ENCODE measurements at regions not wholly inside any gene's neighbourhood (a gene's known extent, or its start where the extent isn't known, plus 50 kb on each side); places are given as distances from the start of the nearest gene placed in this dataset.
A peak's percentile ranks its signal among the peaks of the same experiment; 100 is the strongest.
"Not testable (repeated sequence)": the region's sequence is repeated elsewhere in the genome, so short reads cannot be mapped to it uniquely, and the experiment has no call there.

DNA sequence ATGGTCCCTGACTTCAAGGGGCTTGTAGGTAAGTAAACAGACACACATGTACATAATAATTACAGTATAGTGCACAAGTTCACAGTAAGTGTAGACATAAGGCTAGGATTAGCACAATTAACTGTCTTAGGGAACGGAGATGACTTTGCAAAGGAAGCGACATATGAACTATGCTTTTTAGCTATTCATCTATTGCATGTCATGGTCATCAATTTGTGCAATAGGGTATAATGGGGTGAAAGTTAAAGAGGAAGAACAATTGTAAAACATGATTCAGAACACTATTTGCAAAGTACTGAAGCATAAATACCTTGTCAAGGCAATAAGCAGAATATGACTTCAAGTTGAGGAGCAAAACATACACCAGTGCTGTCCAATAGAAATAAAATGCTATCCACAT, 112.3 kb upstream of the SLC8A1 start:
- DNase-seq (ENCODE audit: low spot score) (no peak), FAIRE-seq (no peak)

DNA sequence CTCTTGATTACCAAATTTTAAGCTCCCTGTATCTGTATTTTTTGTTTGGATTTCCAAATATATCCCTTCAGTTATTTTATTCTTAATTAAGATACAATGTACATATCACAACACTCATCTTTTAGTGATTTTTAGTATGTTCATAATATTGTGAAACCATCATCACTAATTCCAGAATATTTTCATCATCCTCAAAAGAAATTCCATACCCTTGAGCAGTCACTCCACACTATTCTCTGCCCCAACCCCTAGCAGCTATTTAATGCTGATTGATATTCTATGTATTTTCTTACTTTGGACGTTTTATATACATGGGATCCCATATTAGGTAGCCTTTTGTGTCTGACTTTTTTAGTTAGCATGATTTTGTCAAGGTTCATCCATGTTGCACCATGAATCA, 127.4 kb upstream of the SLC8A1 start:
- no peak for DNase-seq (ENCODE audit: low spot score)
- FAIRE-seq = no peak

DNA sequence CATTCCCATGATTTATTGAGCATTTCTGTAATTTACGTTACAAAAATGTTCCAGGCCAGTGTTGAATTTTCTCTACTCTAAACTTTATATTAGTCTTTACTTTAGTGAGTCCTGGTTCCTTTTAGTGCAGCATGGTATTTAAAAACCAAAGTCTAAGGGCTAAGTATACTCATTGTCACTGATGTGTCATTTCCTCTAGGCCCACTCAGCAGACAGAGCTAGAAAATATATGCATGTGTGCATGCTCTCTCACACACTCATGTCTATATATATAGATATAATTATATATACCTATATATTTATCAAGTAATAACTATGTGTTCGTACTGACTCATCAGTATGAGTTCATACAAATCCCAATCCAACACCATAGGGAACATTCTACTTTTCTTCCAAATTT, 132.5 kb upstream of the SLC8A1 start:
- FAIRE-seq = no peak
- no peak for DNase-seq (ENCODE audit: low spot score)

DNA sequence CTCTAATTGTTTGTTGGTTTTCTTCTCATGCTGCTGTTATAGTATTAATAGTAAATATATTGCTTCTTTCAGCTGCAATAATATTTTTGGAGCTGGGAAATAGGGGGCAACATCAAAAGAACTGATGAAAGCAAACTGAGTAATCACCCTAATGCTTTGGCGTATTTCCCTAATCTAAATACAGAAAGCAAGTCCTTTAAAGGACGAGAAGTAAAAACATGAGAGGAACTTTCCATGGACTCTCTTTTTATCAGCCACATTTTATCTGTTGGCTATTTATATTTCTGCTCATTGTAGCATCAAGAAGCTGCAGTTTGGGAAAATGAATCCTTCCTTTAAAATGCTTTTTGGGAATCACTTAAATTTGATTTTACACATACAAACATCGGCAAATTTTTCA, 139.9 kb upstream of the SLC8A1 start:
- DNase-seq (ENCODE audit: low spot score) (no peak), FAIRE-seq (no peak)

DNA sequence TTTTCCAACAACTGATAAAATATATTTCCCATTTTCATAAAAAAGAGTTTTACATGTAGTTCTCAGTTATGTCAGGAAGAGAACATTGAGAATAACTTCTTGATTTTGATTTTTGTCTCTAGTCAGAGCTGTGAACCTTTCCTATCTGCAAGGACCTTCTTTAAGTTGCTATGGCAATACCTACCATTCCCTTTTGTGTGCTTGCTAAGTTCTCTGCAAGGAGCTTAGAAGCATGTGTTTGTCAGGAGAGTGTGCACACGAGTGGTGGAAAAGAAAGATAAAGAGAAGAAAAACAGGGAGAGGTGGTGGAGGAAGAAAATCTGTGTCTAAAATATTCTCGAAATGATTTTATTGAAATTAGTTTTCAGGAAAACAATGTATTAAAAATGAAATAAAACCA, 140.3 kb upstream of the SLC8A1 start:
- DNase-seq (ENCODE audit: low spot score) = no peak
- no peak for FAIRE-seq

DNA sequence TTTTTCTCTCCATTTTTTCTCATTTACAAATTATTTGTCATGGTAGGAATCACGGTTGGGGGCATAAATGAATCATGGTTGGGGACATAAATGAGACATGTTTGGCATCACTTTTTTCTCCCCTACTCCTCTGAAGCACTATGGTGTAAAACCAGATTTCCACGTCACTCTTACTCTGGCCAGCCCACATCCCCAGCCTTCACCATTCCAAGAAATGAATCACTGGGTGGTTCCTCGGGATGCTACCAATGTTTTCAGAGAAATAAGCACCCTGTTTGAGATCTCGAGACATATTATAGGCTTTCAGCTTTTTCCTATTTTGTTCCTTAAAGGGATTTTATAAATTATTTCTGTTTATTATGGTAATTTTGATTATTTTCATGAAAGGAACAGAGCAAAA, 155.0 kb upstream of the SLC8A1 start:
- DNase-seq (ENCODE audit: low spot score) = peak; percentile 37
- FAIRE-seq = peak; percentile 50

DNA sequence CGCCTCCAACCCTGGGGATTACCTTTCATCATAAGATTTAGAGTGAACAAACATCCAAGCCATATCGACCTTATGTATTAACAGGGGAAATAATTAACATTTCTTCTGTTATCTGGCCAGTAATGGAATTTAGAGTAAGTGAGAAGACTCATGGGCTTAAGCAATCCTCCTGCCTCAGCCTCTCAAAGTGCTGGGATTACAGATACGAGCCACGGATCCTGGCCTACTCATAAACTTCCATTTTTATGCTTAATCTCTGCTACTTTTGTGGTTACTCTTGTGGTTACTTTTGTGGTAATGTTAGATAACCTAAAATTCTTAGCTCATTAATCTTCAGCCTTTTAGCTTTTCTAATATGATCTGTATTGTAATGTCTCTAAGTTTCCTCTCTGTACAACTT, 159.3 kb upstream of the SLC8A1 start:
- no peak for FAIRE-seq

DNA sequence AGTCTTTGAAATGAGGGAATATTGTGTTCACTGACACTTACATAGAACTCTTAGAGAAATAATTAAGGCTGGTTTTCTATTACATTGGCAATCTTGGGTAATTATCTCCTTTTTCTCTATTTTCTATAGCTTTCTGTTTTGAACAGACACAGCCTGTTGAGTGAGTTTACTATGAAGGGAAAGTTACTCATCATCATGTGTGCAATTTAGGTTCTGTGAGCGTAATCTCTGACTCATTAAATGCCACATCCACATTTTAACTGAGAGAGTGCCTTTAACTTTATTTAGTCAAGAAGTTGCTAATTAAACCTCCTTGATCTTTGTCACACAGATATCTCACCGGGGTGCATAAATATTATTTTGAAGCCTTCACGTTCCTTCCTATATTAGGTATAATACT, 174.0 kb upstream of the SLC8A1 start:
- FAIRE-seq (peak; percentile 90), DNase-seq (ENCODE audit: low spot score) (peak; percentile 56)

More for the DNA sequence above, 159.3 kb upstream of the SLC8A1 start:
- DNase-seq (ENCODE audit: low spot score) = no peak

DNA sequence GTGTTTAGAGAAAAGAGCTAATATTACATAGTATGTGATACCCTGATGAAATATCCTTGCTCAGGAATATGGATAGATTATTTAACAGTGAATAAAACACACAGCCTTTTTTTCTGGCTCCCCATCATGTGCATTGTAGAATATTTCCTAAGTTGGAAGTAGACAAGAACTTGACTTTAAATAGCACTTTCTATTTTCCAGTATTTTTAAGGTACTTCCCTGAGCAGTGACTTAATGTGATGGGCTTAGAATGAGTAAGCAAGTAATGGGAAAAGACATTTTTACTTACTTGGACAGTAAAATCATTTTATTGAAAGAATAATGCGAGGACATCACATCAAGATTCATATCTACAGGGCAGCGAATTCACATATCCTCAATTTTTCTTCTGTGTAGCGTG, 176.7 kb upstream of the SLC8A1 start:
- DNase-seq (ENCODE audit: low spot score) (no peak), FAIRE-seq (no peak)

DNA sequence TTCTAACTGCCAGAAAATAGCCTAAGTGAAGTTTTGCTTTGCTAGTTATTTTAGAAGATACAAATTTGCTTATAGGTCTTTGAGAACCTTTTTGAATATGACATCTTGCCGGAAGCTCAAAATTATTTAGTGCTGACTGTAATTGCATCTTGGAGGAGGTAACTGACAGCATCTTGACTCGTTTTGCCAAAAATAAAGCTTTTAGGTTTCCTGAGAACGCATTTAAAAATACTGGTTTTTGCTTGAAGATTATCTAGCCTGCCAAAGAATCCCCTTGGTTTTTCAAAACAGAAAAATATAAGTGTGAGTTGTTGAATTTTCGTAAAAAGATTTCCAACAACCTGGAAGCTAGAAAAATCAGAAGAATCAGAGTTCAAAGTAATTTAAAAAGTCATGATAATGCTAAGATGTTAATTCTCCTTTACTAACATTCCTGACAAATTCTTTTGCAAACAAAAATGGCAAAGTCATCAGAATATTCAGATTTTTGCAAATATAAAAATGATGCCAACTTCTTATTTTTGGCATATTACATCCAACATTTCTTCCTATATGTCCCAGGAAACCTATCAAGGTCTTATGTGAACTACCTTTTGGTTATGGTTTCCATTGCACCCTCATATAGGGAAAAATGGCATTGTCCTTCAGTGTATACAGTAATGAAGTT, 178.0 kb upstream of the SLC8A1 start:
- DNase-seq (ENCODE audit: low spot score) (no peak), FAIRE-seq (no peak)

DNA sequence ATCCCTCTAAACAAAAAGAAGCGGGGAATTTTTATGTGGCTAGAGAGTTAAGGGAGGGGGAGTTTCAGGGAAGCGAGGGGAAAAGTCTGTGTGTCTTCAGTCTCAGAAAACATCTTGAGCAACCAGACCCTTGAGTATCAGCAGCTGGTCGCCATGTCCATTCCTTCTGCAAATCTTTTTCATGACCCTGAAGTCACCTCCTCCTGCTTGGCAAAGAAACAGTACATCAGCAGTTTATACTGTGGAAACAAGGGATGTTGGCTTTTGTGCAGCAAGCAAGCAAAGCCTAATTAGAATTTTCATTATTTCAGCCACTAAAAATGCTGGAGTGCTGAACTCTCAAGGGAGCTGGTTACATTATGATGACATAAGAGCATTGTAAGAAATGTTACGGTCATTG, 187.4 kb upstream of the SLC8A1 start:
- no peak for FAIRE-seq
- no peak for DNase-seq (ENCODE audit: low spot score)

DNA sequence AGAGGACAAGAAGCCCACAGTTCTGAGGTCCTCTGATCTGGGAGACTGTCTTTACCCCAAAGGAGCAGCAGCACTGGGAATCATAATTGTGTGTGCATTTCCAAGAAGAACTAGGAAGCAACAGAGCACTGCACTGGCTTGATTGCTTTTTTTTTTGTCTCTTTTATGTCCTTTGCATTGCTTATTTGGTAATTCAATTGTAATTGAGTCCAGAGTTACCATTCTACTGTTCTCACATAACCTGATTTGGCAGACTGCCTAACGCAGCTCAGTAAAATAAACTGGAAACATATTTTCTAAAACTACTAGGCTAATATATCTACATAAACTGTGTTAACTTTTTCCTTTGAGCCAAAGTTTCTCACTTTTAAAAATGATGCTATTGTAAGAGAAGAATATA, 190.3 kb upstream of the SLC8A1 start:
- FAIRE-seq (no peak), DNase-seq (ENCODE audit: low spot score) (no peak)

DNA sequence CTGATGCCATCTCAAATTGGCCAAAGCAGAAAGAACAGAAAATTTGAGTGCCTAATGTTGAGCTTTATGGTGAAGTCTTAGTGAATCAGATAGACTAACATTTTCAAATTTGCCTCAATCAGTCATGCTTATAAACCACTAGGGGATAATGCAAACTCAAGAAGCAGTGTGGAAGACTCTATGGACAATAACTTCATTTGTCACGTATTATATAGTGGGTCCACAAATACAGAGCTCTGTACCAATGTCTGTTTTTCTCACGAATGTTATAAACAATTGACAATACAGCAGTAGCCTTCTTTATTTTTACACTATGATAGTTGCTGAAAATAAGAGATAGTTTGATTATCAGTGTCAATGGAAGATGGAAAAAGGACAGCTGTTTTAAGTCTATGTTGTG, 190.8 kb upstream of the SLC8A1 start:
- DNase-seq (ENCODE audit: low spot score) = no peak
- no peak for FAIRE-seq

DNA sequence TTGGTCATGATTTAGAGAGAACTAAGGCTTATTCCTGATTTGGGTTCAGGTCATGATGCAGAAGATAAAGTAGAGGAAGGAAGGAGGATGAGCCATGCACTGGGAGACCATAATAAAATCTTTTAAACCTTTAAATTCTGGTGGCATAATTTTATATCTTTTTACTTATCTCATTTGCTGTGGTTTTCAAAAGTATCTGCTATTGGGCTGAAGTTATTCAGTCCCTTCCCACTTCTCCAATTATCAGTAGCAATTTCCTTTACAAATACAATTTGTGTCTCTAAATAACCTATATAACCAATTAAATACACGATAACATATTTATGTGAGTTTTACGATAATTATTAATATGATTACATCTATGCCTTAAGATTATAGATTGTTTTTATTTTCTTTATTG, 194.8 kb upstream of the SLC8A1 start:
- FAIRE-seq (peak; percentile 48), DNase-seq (ENCODE audit: low spot score) (no peak)

DNA sequence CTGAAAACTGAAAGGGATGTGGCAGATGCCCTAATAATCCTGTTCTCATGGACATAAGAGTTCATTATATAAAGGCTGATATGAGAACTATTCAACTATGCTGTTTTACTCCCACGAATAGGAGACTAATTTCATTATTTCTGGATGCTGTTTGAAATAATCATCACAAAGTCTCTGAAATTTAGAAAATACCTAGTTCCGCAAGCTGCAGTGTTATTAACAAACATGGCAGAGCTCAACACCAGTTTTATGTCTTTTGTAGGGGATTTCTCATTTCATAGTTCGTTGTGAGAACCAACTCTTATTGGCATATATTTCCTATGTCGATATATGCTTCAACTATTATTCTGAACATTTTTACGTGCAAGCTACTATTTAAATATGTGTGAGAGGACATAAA, 200.3 kb upstream of the SLC8A1 start:
- FAIRE-seq = no peak
- no peak for DNase-seq (ENCODE audit: low spot score)

DNA sequence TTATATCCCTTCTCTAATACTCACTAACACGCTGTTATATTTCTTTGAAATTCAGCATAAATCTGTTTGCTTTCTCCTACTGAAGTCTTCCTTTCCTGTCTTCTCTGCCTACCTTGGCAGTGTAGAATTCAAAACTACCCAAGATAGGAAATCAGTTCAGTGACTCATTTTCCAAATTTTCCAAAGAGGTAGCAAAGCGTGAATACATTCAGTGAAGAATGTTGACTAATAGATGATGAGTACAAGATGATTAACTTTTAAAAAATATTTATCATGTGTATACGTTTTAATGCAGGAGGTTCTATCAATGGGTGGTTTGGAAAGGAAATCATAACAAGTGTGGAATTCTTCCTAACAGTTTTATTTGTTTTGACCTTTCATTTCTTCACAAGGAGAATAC, 201.9 kb upstream of the SLC8A1 start:
- DNase-seq (ENCODE audit: low spot score) = peak; percentile 64
- FAIRE-seq = peak; percentile 92

DNA sequence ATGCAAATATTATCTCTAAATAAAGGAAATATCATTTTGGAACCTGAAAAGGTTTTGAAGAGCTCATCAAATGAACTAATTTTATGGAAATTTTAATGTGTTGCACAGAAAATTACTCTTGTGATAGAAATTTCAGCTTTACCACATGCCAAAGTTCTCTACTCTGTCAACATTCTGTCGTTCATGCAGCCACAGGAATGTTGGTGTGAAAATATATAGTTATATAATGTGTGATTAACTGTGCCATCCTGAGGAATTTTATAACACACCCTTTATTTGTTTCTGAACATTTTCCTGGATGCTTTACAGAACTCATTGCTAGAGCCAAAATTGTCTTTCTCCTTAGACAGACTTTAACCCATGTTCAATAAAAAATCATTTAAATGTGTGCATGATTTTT, 202.5 kb upstream of the SLC8A1 start:
- no peak for FAIRE-seq
- DNase-seq (ENCODE audit: low spot score) = no peak

DNA sequence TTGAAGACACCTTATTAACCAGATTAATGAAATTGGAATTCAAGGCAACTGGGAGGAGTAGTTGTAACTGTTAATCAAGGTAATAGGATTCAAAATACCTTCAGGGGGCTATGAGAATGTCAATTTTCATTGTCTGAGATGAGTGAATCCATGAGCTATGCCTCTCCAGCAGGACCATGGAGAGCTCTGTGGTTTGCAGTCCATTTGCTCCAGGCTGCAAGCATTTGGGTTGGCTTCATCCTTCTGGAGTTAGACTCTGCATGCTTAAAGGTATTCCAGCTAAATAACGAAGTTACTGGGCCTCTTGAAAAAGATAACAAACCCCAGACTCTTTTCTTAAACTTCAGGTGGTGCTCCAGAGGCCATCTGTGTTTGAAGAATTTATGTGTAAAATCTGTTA, 207.1 kb upstream of the SLC8A1 start:
- DNase-seq (ENCODE audit: low spot score) = no peak
- no peak for FAIRE-seq

DNA sequence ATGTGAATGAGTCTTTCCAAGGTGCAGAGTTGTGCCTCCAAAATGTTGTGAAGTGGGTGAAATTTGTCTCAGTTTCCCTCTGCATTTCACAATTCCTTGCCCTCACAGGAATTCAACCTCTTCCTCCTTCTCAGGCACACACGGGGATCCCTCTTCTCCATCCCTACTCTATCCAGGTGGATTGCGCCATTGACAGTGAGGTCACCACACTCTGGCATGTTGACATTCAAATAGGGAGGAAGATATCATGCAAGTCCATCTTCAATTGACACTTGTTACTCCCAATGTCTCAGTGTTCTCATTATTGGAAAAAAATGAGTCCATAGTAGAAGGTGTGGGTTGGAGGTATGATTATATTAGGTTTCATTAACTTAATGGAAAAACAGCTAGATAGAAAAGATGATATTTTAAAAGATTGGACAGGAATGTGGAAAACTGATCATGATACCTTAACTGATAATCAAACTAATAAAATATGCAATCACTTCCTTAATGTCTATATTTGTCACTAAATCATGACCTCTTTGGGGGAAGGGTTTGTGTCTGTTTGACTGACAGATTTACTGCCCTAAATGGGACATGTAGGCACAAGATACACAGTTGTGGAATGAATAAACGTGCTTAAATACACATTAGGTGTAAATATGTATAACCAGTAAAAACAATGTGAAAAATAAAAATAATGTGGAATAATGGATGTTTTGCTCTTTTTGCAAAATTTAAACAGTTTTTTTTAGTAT, 213.8 kb upstream of the SLC8A1 start:
- FAIRE-seq (no peak), DNase-seq (ENCODE audit: low spot score) (no peak)

DNA sequence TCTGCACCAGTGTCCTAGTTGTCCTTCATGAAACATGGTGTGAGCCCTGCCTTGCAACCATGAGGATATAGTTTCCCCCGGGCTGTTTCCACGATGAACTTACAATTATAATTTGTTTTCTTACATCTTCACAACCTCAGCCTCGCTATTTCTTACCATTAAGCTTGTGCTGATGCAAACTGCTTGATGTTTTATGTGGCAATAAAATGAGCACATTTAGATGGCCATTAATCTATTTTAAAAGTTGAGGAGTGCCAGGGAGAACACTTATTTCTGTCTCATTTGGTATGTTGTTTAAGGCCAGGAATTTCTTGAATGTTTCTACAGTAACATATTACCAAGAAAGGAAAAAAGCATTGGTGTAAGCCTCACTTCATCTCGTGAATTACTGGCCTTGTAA, 214.5 kb upstream of the SLC8A1 start:
- no peak for FAIRE-seq

DNA sequence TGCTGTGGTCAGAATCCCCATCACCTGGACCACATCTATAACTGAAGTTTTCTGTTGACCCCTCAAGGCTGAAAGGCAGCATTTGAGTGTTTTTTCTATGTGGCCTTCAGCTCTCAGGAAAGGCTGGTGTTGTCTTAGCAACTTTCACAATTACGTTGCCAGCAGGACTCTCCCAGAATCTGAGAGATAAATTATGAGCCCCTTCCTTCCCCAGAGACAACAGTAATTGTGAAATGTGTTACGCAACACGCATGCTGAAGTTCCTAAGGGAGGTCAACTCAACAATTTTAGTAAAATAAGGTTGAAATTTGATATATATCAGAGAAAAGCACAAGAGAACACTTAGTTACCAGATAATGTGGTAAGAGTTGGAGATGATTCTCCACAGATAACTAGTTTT, 216.5 kb upstream of the SLC8A1 start:
- no peak for DNase-seq (ENCODE audit: low spot score)
- no peak for FAIRE-seq

More for the DNA sequence above, 214.5 kb upstream of the SLC8A1 start:
- DNase-seq (ENCODE audit: low spot score) = no peak

DNA sequence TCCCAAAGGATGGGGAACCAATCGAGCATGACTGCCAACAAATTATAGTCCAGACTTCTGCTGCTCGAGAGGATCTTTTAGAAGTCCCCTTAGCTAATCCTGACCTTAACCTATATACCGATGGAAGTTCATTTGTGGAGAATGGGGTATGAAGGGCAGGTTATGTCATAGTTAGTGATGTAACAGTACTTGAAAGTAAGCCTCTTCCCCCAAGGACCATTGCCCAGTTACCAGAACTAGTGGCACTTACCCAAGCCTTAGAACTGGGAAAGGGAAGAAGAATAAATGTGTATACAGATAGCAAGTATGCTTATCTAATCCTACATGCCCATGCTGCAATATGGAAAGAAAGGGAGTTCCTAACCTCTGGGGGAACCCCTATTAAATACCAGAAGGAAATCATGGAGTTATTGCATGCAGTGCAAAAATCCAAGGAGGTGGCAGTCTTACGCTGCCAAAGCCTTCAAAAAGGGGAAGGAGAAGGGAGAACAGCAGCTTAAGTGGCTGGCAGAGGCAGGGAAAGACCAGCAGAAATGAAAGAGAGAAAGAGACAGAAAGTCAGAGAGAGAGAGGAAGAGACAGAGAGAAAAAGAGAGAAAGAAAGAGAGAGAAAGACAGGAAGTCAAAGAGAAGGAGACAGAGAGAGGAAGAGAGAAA, 224.4 kb upstream of the SLC8A1 start:
- not testable (repeated sequence) for DNase-seq (ENCODE audit: low spot score); FAIRE-seq

DNA sequence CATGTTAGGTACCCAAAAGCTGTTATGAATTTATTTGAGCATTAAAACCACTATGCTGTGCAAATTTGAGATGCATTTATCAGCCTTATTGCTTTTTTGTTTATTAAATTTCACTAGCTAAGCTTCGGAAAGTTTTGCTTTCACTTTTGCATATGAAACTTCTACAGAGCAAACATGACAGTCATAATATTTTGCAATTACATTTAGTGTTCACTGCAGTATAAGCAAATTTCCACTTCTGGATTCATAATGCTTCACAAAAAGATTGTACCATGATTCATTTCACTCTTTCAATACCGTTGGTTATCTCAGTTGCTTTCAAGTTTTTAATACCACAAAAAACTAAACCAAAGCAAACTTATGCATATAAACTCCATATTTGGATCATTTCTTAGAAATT, 228.7 kb upstream of the SLC8A1 start:
- FAIRE-seq (no peak), DNase-seq (ENCODE audit: low spot score) (no peak)
